Ishikawa (cell line): ENCODE measurements at regions not wholly inside any gene's neighbourhood (a gene's known extent, or its start where the extent isn't known, plus 50 kb on each side); places are given as distances from the start of the nearest gene placed in this dataset.

Experiments
- CEBPB ChIP-seq: IDR thresholded peaks from 2 replicates; pipeline ENCODE4 v1.6.1; 2012
- CREB1 ChIP-seq: IDR thresholded peaks from 2 replicates; pipeline ENCODE4 v1.6.1; 2012; ENCODE audit warnings: low read depth
- EGR1 ChIP-seq: IDR thresholded peaks from 2 replicates; pipeline ENCODE4 v1.6.1; 2012
- EP300 ChIP-seq: IDR thresholded peaks from 2 replicates; pipeline ENCODE4 v1.6.1; 2012; ENCODE audit warnings: borderline replicate concordance
- FOXM1 ChIP-seq: IDR thresholded peaks from 2 replicates; pipeline ENCODE4 v1.6.1; 2012; ENCODE audit warnings: low read depth, borderline replicate concordance
- NFIC ChIP-seq: IDR thresholded peaks from 2 replicates; pipeline ENCODE4 v1.6.1; 2012
- RAD21 ChIP-seq: IDR thresholded peaks from 2 replicates; pipeline ENCODE4 v1.6.1; 2012; ENCODE audit warnings: low read depth
- TAF1 ChIP-seq: IDR thresholded peaks from 2 replicates; pipeline ENCODE4 v1.6.1; 2012; ENCODE audit warnings: low read depth, mild to moderate bottlenecking
- TCF12 ChIP-seq: IDR thresholded peaks from 2 replicates; pipeline ENCODE4 v1.6.1; 2012; ENCODE audit warnings: low read depth
- TEAD4 ChIP-seq: IDR thresholded peaks from 2 replicates; pipeline ENCODE4 v1.6.1; 2012
- YY1 ChIP-seq: IDR thresholded peaks from 2 replicates; pipeline ENCODE4 v1.6.1; 2012; ENCODE audit warnings: low read depth
- ZBTB7A ChIP-seq: IDR thresholded peaks from 2 replicates; pipeline ENCODE4 v1.6.1; 2012; ENCODE audit warnings: low read depth
- TF ChIP-seq, protein P1 (sequence below): IDR thresholded peaks from 2 replicates; pipeline ENCODE4 v1.6.1; 2012
- TF ChIP-seq, protein P2 (sequence below): IDR thresholded peaks from 2 replicates; pipeline ENCODE4 v1.6.1; 2012; ENCODE audit warnings: low read depth, mild to moderate bottlenecking
- TF ChIP-seq, protein P3 (sequence below): IDR thresholded peaks from 2 replicates; pipeline ENCODE4 v1.6.1; 2012

- TF ChIP-seq EP300 (no peak), CEBPB (no peak), RAD21 (peak; percentile 27; the same call in 1 of the 2 replicates), TEAD4 (no peak), TAF1 (no peak), ZBTB7A (no peak), YY1 (no peak)
- TF ChIP-seq, protein P1, sequence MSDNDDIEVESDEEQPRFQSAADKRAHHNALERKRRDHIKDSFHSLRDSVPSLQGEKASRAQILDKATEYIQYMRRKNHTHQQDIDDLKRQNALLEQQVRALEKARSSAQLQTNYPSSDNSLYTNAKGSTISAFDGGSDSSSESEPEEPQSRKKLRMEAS: no peak
Observed at GRCh38 chr3:188052169-188053035, 101.6 kb upstream of the LPP start.

- peak; percentile 60 for TF ChIP-seq CEBPB
- TF ChIP-seq CREB1: no peak
Observed at GRCh38 chr3:188053036-188053340, 101.0 kb upstream of the LPP start.

DNA sequence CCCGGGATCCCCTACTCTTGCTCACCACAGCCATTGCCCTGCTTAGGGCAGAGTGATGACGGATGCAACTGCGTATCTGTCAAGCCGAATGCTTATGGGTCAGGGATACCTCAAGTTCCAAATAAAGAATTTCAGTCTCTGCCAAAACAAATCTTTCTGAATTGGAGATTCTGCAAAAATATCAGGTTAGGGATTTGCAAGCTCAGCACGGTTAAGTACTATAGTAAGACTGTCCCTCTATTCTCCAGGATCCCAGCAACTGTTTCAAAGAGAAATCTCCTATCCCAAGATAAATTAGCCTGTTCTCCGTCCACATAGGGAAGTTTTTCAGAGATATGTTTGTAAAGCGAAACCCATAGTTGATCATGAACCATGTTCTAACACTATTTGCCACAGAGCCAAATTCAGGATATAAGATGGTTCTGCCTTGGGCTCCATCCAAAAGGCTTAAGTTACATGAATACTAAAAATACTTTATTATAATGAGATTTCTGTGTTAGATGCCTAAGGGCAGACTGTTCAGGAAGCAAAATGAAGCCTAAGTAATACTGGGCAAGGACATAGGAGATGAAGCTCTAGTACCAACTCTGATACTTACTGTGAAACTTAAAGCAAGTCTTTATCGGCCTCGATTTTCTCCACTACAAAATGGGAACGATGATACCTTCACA lies 100.1 kb upstream of the LPP start:
- TF ChIP-seq CEBPB (no peak), YY1 (no peak), ZBTB7A (no peak)

DNA sequence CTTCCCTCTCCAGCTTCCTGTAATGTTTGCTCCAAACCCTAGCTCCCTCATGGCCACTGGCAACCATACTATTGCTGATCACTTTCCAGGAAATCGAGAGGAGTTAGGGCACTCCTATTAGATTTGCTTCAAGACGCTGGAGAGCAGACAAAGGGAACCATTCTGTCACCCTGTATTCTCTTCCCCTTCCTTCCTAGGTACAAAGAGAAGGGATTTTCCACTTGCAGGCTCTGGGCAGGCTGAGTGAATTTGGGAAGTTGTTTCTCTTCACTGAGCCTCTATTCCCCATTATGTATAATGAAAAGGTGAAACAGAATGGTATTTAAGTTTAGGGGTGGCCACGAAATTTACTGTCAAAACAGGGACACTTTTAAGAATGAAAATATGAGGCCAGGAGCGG lies 99.4 kb upstream of the LPP start:
- TF ChIP-seq CREB1 (no peak), YY1 (no peak), RAD21 (no peak), FOXM1 (no peak), TEAD4 (no peak), CEBPB (no peak), EP300 (no peak), TCF12 (no peak), TAF1 (no peak), ZBTB7A (no peak), EGR1 (no peak), NFIC (no peak)
- TF ChIP-seq, protein P2, sequence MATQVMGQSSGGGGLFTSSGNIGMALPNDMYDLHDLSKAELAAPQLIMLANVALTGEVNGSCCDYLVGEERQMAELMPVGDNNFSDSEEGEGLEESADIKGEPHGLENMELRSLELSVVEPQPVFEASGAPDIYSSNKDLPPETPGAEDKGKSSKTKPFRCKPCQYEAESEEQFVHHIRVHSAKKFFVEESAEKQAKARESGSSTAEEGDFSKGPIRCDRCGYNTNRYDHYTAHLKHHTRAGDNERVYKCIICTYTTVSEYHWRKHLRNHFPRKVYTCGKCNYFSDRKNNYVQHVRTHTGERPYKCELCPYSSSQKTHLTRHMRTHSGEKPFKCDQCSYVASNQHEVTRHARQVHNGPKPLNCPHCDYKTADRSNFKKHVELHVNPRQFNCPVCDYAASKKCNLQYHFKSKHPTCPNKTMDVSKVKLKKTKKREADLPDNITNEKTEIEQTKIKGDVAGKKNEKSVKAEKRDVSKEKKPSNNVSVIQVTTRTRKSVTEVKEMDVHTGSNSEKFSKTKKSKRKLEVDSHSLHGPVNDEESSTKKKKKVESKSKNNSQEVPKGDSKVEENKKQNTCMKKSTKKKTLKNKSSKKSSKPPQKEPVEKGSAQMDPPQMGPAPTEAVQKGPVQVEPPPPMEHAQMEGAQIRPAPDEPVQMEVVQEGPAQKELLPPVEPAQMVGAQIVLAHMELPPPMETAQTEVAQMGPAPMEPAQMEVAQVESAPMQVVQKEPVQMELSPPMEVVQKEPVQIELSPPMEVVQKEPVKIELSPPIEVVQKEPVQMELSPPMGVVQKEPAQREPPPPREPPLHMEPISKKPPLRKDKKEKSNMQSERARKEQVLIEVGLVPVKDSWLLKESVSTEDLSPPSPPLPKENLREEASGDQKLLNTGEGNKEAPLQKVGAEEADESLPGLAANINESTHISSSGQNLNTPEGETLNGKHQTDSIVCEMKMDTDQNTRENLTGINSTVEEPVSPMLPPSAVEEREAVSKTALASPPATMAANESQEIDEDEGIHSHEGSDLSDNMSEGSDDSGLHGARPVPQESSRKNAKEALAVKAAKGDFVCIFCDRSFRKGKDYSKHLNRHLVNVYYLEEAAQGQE: no peak
- TF ChIP-seq, protein P1: no peak
- TF ChIP-seq, protein P3, sequence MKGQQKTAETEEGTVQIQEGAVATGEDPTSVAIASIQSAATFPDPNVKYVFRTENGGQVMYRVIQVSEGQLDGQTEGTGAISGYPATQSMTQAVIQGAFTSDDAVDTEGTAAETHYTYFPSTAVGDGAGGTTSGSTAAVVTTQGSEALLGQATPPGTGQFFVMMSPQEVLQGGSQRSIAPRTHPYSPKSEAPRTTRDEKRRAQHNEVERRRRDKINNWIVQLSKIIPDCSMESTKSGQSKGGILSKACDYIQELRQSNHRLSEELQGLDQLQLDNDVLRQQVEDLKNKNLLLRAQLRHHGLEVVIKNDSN: no peak

DNA sequence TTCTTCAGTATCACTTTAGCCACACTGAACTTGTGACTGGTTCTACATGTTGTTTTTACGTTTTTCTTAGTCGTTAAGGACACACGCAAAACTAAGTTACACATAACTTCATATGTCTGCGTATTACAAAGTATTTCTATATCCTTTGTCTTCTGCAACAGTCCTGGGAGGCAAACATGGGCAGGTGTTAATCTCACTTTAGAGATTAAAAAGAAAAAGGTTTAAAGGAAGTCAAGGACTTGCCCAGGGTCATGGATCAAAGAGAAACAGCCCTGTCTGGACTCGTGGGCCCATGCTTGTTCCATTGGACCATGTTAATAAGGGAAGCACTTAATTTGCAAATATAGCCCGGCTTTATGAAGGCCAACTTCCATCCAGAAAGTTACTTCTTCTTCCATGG lies 98.6 kb upstream of the LPP start:
- TF ChIP-seq FOXM1 (no peak), YY1 (no peak), TAF1 (no peak), EP300 (no peak), EGR1 (no peak)
- TF ChIP-seq, protein P1: no peak
- TF ChIP-seq, protein P2: no peak
- TF ChIP-seq, protein P3: no peak

DNA sequence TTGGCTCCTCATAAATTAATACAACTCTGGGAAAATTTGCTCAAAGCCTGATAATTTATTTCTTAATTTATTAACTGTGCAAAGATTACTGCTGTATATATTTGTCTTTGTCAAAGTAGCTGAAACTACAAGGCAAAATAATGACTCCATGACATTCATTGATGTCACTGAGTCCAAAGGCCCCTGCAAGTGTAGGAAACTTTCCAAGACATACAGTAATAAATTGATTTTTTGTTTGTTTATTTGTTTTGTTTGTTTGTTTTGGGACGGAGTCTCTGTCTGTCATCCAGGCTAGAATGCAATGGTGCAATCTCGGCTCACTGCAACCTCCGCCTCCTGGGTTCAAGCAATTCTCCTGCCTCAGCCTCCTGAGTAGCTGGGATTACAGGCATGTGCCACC lies 96.8 kb upstream of the LPP start:
- TF ChIP-seq TCF12: no peak
- TF ChIP-seq, protein P3: no peak
- TF ChIP-seq, protein P2: no peak
- no peak for TF ChIP-seq TAF1
- TF ChIP-seq YY1: no peak
- TF ChIP-seq ZBTB7A: no peak
- TF ChIP-seq FOXM1: no peak
- no peak for TF ChIP-seq TEAD4
- TF ChIP-seq EP300: no peak
- no peak for TF ChIP-seq CREB1
- TF ChIP-seq EGR1: no peak
- TF ChIP-seq, protein P1: no peak
- TF ChIP-seq RAD21: no peak
- TF ChIP-seq CEBPB: no peak
- no peak for TF ChIP-seq NFIC
